Panc1 (cell line): ENCODE measurements at regions not wholly inside any gene's neighbourhood (a gene's known extent, or its start where the extent isn't known, plus 50 kb on each side); places are given as distances from the start of the nearest gene placed in this dataset.

Experiments
- ATAC-seq: fragments of 200-7000 bp; cut with Tn5 transposase; 2 replicates; pipeline ENCODE4 v1.9.1; 2020; ENCODE audit warnings: mild to moderate bottlenecking, moderate library complexity
- BruUV-seq: library from RNA; stranded (reverse); fragments of 400-500 nt; replicated peaks from 2 replicates; lab custom pipeline; 2021; lab: Mats Ljungman, UMichigan
- CTCF ChIA-PET: fragments of 300-600 bp; sonication (Branson Sonifier 250); formaldehyde crosslinking; loops from one replicate; lab custom pipeline; 2022; ENCODE audit warnings: antibody characterized with exemption; lab: Charles Lee
- POLR2A ChIA-PET: fragments of 300-600 bp; sonication (Branson Sonifier 250); formaldehyde crosslinking; loops from one replicate; lab custom pipeline; 2022; ENCODE audit warnings: antibody characterized with exemption; lab: Charles Lee
- DNase-seq: peaks from one replicate; pipeline ENCODE4 v3.0.0-alpha.2; 2010; ENCODE audit warnings: low read depth, low spot score
- H3K27ac ChIP-seq: 2 replicates; pipeline ENCODE4 v1.5.1; 2011; ENCODE audit warnings: mild to moderate bottlenecking, low read length, inconsistent platforms
- H3K27me3 ChIP-seq: fragments of 200-500 bp; sonication (Bioruptor generic); 2 replicates; pipeline ENCODE4 v1.6.0; 2014; ENCODE audit warnings: low read length, inconsistent platforms; ENCODE audit not compliant: control insufficient read depth, insufficient read depth
- H3K36me3 ChIP-seq: fragments of 200-500 bp; sonication (Bioruptor generic); 2 replicates; pipeline ENCODE4 v1.5.1; 2014; ENCODE audit warnings: inconsistent platforms, mild to moderate bottlenecking, low read length, moderate library complexity; ENCODE audit not compliant: control insufficient read depth, insufficient read depth
- H3K4me1 ChIP-seq: 2 replicates; pipeline ENCODE4 v1.5.1; 2011; ENCODE audit warnings: inconsistent platforms, mild to moderate bottlenecking, low read length, moderate library complexity; ENCODE audit not compliant: control insufficient read depth, insufficient read depth
- H3K4me3 ChIP-seq, 2 experiments: 2 replicates each; pipeline ENCODE4 v1.5.1; 2011 to 2012; ENCODE audit warnings: low read depth in 2 of 2, low read length in 2 of 2, mild to moderate bottlenecking in 2 of 2, inconsistent platforms in 1 of 2, moderate library complexity in 1 of 2
- H3K9me3 ChIP-seq: fragments of 200-500 bp; sonication (Bioruptor generic); 2 replicates; pipeline ENCODE4 v1.5.1; 2014; ENCODE audit warnings: low read depth, mild to moderate bottlenecking, inconsistent platforms, low read length, moderate library complexity; ENCODE audit not compliant: control insufficient read depth, insufficient read depth
- CTCF ChIP-seq: fragments of 450-650 bp; IDR thresholded peaks from 2 replicates; pipeline ENCODE4 v1.5.1; 2017; ENCODE audit warnings: mild to moderate bottlenecking
- POLR2AphosphoS5 ChIP-seq: IDR thresholded peaks from 2 replicates; pipeline ENCODE4 v1.6.1; 2012; ENCODE audit warnings: mild to moderate bottlenecking, low read depth, low read length, moderate library complexity
- SIN3A ChIP-seq: IDR thresholded peaks from 2 replicates; pipeline ENCODE4 v1.6.1; 2012; ENCODE audit warnings: low read depth, mild to moderate bottlenecking, low read length, moderate library complexity, borderline replicate concordance; ENCODE audit not compliant: insufficient read depth
- TCF7L2 ChIP-seq: IDR thresholded peaks from 2 replicates; pipeline ENCODE4 v1.6.1; 2011; ENCODE audit warnings: mild to moderate bottlenecking, low read depth, low read length, inconsistent platforms
- in situ Hi-C: cut with HindIII; loops from 2 replicates; pipeline ENCODE4 v1.10.0; 2016; ENCODE audit warnings: low sequenced_read_pairs, low pct_unique_long_range_greater_than_20kb
- intact Hi-C: fragments of 100-400 bp; cut with micrococcal nuclease; formaldehyde crosslinking; loops from one replicate; pipeline ENCODE4 v1.10.0; 2022; ENCODE audit not compliant: unreplicated experiment
- TF ChIP-seq, protein P1 (sequence below), 2 experiments: IDR thresholded peaks; 2 replicates each; pipeline ENCODE4 v1.6.1; 2011 to 2012; ENCODE audit warnings: low read depth in 2 of 2, control low read depth in 1 of 2, low read length in 1 of 2, mild to moderate bottlenecking in 1 of 2, moderate library complexity in 1 of 2; ENCODE audit not compliant: insufficient read depth in 1 of 2

DNA sequence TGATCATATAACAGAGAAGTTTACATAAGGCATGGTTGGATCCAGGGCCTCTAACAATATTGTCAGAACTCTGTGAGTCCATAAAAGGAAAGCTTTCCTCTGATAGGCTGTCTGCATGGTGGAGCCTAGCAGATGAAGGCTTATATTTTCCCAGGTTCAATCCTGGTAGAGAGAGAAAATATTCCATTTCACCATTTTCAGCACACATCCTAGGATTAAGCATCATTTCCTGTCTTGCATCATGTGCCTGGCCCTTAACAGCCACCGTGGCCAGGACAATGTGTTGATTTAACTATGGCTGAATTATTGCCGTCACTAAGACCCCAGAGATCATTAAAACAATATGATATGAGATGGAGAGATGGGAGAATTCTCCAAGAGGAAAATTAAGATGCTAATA is 90.9 kb upstream of the GRIA1 start:
- POLR2A ChIA-PET = no interaction called here
- Histone ChIP-seq H3K4me3 (no peak overlapping the region), H3K36me3 (no peaks in the 10 kb centered on the region), H3K4me1 (no peaks in the 10 kb centered on the region), H3K9me3 (no peaks in the 10 kb centered on the region), H3K27me3 (no peaks in the 10 kb centered on the region), H3K27ac (no peak overlapping the region)
- no peak for DNase-seq
- intact Hi-C loops (no loop called here), in situ Hi-C loops (no loop called here)
- BruUV-seq = no TSS peak
- ATAC-seq = no peak
- TF ChIP-seq CTCF (no peak), SIN3A (no peak), TCF7L2 (no peak), POLR2AphosphoS5 (no peak)
- TF ChIP-seq, protein P1, sequence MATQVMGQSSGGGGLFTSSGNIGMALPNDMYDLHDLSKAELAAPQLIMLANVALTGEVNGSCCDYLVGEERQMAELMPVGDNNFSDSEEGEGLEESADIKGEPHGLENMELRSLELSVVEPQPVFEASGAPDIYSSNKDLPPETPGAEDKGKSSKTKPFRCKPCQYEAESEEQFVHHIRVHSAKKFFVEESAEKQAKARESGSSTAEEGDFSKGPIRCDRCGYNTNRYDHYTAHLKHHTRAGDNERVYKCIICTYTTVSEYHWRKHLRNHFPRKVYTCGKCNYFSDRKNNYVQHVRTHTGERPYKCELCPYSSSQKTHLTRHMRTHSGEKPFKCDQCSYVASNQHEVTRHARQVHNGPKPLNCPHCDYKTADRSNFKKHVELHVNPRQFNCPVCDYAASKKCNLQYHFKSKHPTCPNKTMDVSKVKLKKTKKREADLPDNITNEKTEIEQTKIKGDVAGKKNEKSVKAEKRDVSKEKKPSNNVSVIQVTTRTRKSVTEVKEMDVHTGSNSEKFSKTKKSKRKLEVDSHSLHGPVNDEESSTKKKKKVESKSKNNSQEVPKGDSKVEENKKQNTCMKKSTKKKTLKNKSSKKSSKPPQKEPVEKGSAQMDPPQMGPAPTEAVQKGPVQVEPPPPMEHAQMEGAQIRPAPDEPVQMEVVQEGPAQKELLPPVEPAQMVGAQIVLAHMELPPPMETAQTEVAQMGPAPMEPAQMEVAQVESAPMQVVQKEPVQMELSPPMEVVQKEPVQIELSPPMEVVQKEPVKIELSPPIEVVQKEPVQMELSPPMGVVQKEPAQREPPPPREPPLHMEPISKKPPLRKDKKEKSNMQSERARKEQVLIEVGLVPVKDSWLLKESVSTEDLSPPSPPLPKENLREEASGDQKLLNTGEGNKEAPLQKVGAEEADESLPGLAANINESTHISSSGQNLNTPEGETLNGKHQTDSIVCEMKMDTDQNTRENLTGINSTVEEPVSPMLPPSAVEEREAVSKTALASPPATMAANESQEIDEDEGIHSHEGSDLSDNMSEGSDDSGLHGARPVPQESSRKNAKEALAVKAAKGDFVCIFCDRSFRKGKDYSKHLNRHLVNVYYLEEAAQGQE (IDR thresholded peaks at IDR 0.05; ENCODE audit: insufficient read depth in 1 of 2, low read depth in 2 of 2, low read length in 1 of 2) = no peak
- CTCF ChIA-PET = no interaction called here

DNA sequence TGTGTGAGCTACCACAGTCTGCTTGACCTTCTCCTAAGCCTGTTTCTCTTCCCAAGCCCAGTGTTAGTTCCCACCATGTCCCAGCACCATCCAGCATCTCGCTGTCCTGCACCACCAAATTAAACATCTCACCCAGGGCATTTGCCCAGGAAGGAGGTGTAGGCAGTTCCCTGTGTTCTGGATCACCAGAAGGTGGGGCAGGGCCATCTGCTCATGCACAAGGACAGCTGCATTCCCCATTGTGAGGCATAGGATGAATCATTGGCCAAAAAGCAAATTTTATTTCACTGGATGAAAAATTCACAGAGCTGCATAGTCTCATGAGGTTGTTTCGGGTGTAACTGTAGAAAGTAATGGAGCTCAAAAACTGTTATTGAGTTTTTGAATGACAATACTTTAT is 89.5 kb upstream of the GRIA1 start:
- H3K36me3 ChIP-seq = no peaks in the 10 kb centered on the region
- no peak overlapping the region for H3K4me3 ChIP-seq
- DNase-seq = no peak
- intact Hi-C loops = no loop called here
- H3K9me3 ChIP-seq = no peaks in the 10 kb centered on the region
- no peak for ATAC-seq
- TF ChIP-seq CTCF (no peak), SIN3A (no peak), TCF7L2 (no peak), POLR2AphosphoS5 (no peak)
- TF ChIP-seq, protein P1 (IDR thresholded peaks at IDR 0.05; ENCODE audit: insufficient read depth in 1 of 2, low read depth in 2 of 2, low read length in 1 of 2) = no peak
- in situ Hi-C loops = no loop called here
- no peaks in the 10 kb centered on the region for H3K27me3 ChIP-seq
- H3K27ac ChIP-seq = no peak overlapping the region
- no peaks in the 10 kb centered on the region for H3K4me1 ChIP-seq
- POLR2A ChIA-PET = no interaction called here
- CTCF ChIA-PET = no interaction called here
- no TSS peak for BruUV-seq
